ENCODE measurements at regions not wholly inside any gene's neighbourhood (a gene's known extent, or its start where the extent isn't known, plus 50 kb on each side); places are given as distances from the start of the nearest gene placed in this dataset.
"Not testable (repeated sequence)": the region's sequence is repeated elsewhere in the genome, so short reads cannot be mapped to it uniquely, and the experiment has no call there.

GRCh38 chr7:156378806-156379205 lies 261.8 kb upstream of the RNF32 start:
- DNase-seq, result no peak

DNA sequence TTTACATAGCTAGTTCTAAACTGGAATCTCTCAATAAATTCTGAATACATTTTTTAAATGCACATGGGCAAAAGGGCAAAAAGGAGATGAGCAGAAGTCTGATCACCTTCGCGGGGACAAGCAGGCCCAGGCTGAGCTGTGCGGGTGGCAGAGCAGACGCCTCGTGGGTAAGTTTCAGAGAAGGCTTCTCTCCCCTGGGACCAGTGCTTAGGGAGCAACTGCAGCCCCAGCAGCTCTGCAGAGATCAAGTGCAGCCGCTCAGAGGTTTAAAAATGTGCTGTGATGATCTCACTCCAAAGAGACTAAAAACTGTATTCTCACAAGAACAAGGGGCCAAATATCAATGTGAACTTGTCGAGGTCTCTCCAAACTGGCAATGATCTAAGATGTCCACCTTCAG lies 264.3 kb upstream of the RNF32 start:
- DNase-seq, result no peak

DNA sequence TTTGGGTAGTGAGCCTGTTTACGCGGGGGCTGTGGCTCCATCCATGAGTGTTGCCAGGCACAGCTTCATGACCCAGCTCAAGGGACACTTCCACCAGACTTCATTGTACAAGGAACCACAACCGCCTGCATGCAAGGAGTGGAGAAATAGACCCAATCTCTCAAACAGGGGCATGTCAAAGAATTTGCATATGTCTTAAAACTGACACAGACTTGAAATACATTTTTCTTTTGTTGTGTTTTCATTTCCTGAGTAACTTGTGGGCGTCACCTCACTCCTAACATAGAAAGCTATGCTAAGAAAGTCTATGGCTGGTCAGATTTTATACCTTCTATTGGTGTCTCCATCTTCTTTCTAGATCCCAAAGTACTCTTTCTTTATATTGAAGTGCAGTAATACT lies 266.2 kb upstream of the RNF32 start:
- DNase-seq, result no peak

DNA sequence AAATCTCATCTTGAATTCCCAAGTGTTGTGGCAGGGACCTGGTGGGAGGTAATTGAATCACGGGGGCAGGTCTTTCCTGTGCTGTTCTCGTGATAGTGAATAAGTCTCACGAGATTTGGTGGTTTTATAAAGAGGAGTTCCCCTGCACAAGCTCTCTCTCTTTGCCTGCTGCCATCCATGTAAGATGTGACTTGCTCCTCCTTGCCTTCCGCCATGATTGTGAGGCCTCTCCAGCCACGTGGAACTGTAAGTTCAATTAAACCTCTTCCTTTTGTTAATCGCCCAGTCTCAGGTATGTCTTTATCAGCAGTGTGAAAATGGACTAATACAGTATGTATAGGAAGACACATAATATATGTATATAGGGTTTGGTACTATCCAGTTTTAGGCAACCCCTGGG lies 270.6 kb upstream of the RNF32 start:
- not testable (repeated sequence) for DNase-seq

GRCh38 chr7:156368053-156368843 lies 272.3 kb upstream of the RNF32 start:
- DNase-seq, result no peak

DNA sequence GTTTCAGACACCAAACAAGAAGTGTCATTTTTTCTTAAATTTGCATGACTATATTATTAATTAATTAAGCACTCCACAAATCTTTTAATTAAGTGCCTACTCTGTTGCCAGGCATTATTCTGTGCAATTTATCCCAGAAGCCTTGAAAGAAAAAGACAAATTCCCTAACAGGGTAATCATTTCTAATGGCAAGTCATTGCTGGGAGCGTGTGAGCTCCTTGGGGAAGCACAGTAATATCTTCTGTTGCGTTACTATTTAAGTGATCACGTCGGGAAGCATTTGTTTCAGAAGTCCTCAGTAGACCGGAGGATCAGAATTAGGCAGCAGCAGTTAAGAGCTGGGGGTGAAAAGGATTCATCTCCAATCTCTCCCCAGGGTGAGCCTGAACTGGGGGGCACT lies 276.8 kb upstream of the RNF32 start:
- no peak for DNase-seq

GRCh38 chr7:156360835-156361234 lies 279.7 kb upstream of the RNF32 start:
- DNase-seq, result no peak

- no peak for DNase-seq
Observed at GRCh38 chr7:156356551-156356950, 284.0 kb upstream of the RNF32 start.

- DNase-seq, result no peak
Observed at GRCh38 chr7:156353352-156353751, 287.2 kb upstream of the RNF32 start.

- not testable (repeated sequence) for DNase-seq
Observed at GRCh38 chr7:156347703-156348248, 292.8 kb upstream of the RNF32 start.

DNA sequence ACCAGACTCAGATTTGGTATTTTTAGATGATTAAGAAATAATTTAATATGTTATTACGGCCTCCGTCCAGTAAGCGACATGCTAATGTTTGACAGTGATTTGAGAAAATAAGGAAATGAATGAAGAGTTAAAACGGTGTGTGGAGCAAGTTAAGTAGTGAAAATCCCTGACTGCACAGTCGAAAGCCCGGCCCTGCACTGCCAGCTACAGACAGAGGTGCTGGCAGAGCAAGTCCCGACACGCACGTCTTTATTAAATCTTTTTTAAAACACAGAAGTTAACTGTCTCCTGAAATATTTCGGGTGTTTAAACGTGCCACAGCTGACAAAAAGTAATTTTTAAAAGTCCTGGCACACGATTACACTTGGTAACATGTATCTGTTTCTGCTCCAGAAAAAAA lies 293.4 kb upstream of the RNF32 start:
- no peak for DNase-seq

DNA sequence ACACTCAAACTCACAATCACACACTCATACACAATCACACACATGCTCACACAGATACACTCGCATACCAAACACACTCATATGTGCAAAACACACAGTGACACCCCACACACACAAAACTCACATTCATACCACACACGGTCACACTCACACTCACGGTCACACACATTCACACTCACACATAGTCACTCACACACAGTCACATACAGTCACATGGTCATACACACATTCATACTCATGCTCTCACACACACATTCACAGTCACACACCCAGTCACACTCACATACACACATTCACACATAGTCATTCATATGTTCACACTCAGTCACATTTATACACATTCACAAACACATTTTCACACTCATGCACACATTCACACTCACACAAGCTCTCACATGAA lies 296.0 kb upstream of the RNF32 start:
- no peak for DNase-seq

GRCh38 chr7:156334636-156335035 lies 305.9 kb upstream of the RNF32 start:
- DNase-seq, result no peak

- no peak for DNase-seq
Observed at GRCh38 chr7:156327916-156328315, 312.7 kb upstream of the RNF32 start.

GRCh38 chr7:156327474-156327873 lies 313.1 kb upstream of the RNF32 start:
- no peak for DNase-seq

- DNase-seq, result no peak
Observed at GRCh38 chr7:156324201-156324600, 316.4 kb upstream of the RNF32 start.

DNA sequence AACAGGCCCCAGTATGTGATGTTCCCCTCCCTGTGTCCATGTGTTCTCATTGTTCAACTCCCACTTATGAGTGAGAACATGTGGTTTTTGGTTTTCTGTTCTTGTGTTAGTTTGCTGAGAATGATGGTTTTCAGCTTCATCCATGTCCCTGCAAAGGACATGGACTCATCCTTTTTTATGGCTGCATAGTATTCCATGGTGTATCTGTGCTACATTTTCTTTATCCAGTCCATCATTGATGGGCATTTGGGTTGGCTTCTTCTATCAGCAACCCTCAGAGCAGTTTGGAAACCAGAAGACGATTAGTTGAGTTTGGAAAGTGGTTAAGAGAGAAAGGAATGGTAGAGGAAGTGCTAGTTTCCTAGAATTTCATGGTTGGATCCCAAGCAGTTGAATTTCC lies 319.1 kb upstream of the RNF32 start:
- DNase-seq, result not testable (repeated sequence)

GRCh38 chr7:156318926-156319325 lies 321.6 kb upstream of the RNF32 start:
- no peak for DNase-seq

DNA sequence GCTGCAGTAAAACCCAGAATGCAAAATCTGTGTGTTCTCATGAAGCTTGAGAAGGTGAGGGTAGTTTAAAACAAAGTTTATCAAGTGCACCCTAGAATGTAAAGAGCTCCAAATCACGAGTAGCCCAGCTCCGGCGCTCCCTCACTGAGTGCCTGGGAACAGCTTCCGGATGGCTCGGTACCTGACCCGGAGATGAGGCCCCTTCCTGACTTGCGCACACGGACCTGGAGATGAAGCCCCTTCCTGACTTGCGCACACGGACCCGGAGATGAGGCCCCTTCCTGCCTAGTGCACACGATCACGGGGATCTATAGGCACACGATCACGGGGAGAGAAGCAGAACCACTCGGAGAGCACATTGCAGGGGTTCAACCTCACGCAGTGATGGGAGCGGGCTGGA lies 322.1 kb upstream of the RNF32 start:
- DNase-seq, result no peak

- no peak for DNase-seq
Observed at GRCh38 chr7:156309016-156309620, 331.5 kb upstream of the RNF32 start.

- no peak for DNase-seq
Observed at GRCh38 chr7:156307193-156307592, 333.4 kb upstream of the RNF32 start.

DNA sequence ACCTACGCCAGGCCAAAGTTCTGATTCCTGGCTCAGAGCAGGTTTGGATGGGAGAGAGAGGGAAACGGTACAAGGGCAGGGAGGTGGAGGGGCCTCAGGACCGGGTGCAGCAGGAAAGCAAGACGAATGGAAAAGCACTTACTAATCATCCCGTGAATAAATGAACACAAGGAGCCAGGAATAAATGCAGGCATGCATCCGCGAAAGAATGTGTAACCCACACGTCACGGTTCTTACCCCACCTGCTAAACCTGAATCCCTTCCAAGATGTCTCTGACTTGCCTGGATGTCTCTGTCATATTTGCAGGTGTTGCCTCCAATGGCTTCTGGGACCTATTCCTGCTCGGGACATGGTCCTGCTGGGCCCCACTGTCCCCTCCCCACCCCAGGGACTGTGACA lies 335.2 kb upstream of the RNF32 start:
- no peak for DNase-seq

GRCh38 chr7:156282816-156283215 lies 357.8 kb upstream of the RNF32 start:
- no peak for DNase-seq

GRCh38 chr7:156279635-156280034 lies 360.9 kb upstream of the RNF32 start:
- no peak for DNase-seq

DNA sequence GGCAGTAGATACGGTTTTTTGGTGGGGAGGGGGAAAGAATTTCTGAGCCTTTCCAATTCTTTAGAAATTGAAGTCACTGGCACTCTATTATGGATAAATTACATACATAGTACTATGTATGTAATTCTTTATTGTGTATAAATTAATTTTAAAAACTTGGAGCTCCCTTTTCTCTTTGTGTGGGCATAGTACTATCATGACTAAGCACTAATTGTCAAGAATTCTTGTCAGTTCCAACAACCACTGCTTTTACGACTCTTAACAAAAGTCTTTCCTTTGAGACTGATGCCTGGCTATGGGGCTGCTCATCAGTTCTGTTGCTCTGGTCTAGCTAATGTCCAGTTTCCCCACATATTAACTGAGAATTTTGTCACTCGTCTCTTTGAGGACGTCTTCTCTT lies 365.3 kb upstream of the RNF32 start:
- DNase-seq, result no peak

Measured in stimulated activated naive CD4-positive, alpha-beta T cell (primary cell).